SU-DHL-6 (cell line): ENCODE measurements at regions not wholly inside any gene's neighbourhood (a gene's known extent, or its start where the extent isn't known, plus 50 kb on each side); places are given as distances from the start of the nearest gene placed in this dataset.

Experiments used
- H2AFZ ChIP-seq: fragments of 200-600 bp; sonication (generic); 2 replicates; pipeline ENCODE4 v1.6.1; 2014; ENCODE audit warnings: low read depth, mild to moderate bottlenecking, moderate library complexity, mixed read lengths, antibody characterized with exemption, low read length; ENCODE audit not compliant: severe bottlenecking
- H3F3A ChIP-seq: fragments of 200-600 bp; shearing (Covaris generic); 2 replicates; pipeline ENCODE4 v1.6.0; 2016; ENCODE audit warnings: antibody characterized with exemption, mild to moderate bottlenecking; ENCODE audit not compliant: insufficient read depth
- H3K27ac ChIP-seq: fragments of 200-600 bp; sonication (generic); 2 replicates; pipeline ENCODE4 v1.5.1; 2016; ENCODE audit warnings: low read depth, mild to moderate bottlenecking, low read length, moderate library complexity, mixed read lengths
- H3K27me3 ChIP-seq: fragments of 200-600 bp; sonication (generic), shearing (Covaris generic); 2 replicates; pipeline ENCODE4 v1.6.0; 2014; ENCODE audit warnings: mild to moderate bottlenecking, low read length
- H3K36me3 ChIP-seq: fragments of 200-600 bp; sonication (generic); 2 replicates; pipeline ENCODE4 v1.6.1; 2014; ENCODE audit warnings: mild to moderate bottlenecking, low read length, mixed read lengths
- H3K4me2 ChIP-seq: fragments of 300-600, 200-600 bp; shearing (Covaris generic), sonication (generic); 2 replicates; pipeline ENCODE4 v1.6.0; 2014; ENCODE audit warnings: low read length, low read depth, mild to moderate bottlenecking; ENCODE audit not compliant: poor library complexity, severe bottlenecking
- H3K4me3 ChIP-seq: fragments of 200-600 bp; sonication (generic); 2 replicates; pipeline ENCODE4 v1.5.1; 2014; ENCODE audit warnings: antibody characterized with exemption, low read length, mild to moderate bottlenecking, mixed read lengths; ENCODE audit not compliant: insufficient read depth, poor library complexity, severe bottlenecking
- H3K79me2 ChIP-seq: fragments of 200-600 bp; sonication (generic); 2 replicates; pipeline ENCODE4 v1.6.1; 2014; ENCODE audit warnings: mild to moderate bottlenecking, low read length, moderate library complexity; ENCODE audit not compliant: insufficient read depth
- H3K9ac ChIP-seq: fragments of 200-600 bp; sonication (generic); 2 replicates; pipeline ENCODE4 v1.7.0; 2014; ENCODE audit warnings: mild to moderate bottlenecking, low read length
- H3K9me2 ChIP-seq: fragments of 200-600 bp; sonication (generic); replicated peaks from 2 replicates; pipeline ENCODE4 v1.6.1; 2014; ENCODE audit warnings: low read length; ENCODE audit not compliant: insufficient read depth
- H3K9me3 ChIP-seq: fragments of 200-600 bp; sonication (generic); 2 replicates; pipeline ENCODE4 v1.6.1; 2014; ENCODE audit warnings: low read length, mixed read lengths; ENCODE audit not compliant: insufficient read depth
- H4K20me1 ChIP-seq: fragments of 200-600 bp; sonication (generic); 2 replicates; pipeline ENCODE4 v1.6.1; 2014; ENCODE audit warnings: low read depth, mild to moderate bottlenecking, antibody characterized with exemption, low read length, moderate library complexity, mixed read lengths
- EZH2phosphoT487 ChIP-seq: fragments of 200-600 bp; sonication (generic), shearing (Covaris generic); conservative IDR thresholded peaks from 2 replicates; pipeline ENCODE4 v1.6.1; 2018; ENCODE audit warnings: mild to moderate bottlenecking, antibody characterized with exemption, low read length, moderate library complexity, mixed read lengths
- TF ChIP-seq, protein P1 (sequence below): fragments of 200-600 bp; sonication (generic); IDR thresholded peaks from one replicate; pipeline ENCODE4 v1.5.1; 2017; ENCODE audit warnings: antibody characterized with exemption, mild to moderate bottlenecking, low read length, moderate library complexity; ENCODE audit not compliant: insufficient read depth, poor library complexity, severe bottlenecking

- H3K9me2 ChIP-seq: no peaks in the 10 kb centered on the region
- H3K36me3 ChIP-seq: no peaks in the 10 kb centered on the region
- no peak overlapping the region for H3K9ac ChIP-seq
- no peaks in the 10 kb centered on the region for H3K79me2 ChIP-seq
- H3K27me3 ChIP-seq: no peaks in the 10 kb centered on the region
- H3K4me3 ChIP-seq: no peak overlapping the region
- H3K4me2 ChIP-seq: no peak overlapping the region
- no peaks in the 10 kb centered on the region for H4K20me1 ChIP-seq
- H2AFZ ChIP-seq: no peak overlapping the region
- no peaks in the 10 kb centered on the region for H3K9me3 ChIP-seq
- H3F3A ChIP-seq: no peaks in the 10 kb centered on the region
- H3K27ac ChIP-seq: no peak overlapping the region
- TF ChIP-seq, protein P1, sequence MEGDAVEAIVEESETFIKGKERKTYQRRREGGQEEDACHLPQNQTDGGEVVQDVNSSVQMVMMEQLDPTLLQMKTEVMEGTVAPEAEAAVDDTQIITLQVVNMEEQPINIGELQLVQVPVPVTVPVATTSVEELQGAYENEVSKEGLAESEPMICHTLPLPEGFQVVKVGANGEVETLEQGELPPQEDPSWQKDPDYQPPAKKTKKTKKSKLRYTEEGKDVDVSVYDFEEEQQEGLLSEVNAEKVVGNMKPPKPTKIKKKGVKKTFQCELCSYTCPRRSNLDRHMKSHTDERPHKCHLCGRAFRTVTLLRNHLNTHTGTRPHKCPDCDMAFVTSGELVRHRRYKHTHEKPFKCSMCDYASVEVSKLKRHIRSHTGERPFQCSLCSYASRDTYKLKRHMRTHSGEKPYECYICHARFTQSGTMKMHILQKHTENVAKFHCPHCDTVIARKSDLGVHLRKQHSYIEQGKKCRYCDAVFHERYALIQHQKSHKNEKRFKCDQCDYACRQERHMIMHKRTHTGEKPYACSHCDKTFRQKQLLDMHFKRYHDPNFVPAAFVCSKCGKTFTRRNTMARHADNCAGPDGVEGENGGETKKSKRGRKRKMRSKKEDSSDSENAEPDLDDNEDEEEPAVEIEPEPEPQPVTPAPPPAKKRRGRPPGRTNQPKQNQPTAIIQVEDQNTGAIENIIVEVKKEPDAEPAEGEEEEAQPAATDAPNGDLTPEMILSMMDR: no peak
- TF ChIP-seq EZH2phosphoT487: no peak
These were observed 360.5 kb upstream of the API5 start for GRCh38 chr11:42951266-42951665.

- Histone ChIP-seq H3K9ac (no peak overlapping the region), H3K27ac (no peak overlapping the region), H3F3A (no peaks in the 10 kb centered on the region), H3K36me3 (no peaks in the 10 kb centered on the region), H2AFZ (no peak overlapping the region), H3K27me3 (no peaks in the 10 kb centered on the region), H3K4me2 (no peak overlapping the region), H3K9me2 (no peaks in the 10 kb centered on the region), H4K20me1 (no peaks in the 10 kb centered on the region), H3K9me3 (no peaks in the 10 kb centered on the region), H3K79me2 (no peaks in the 10 kb centered on the region), H3K4me3 (no peak overlapping the region)
- TF ChIP-seq, protein P1: no peak
- no peak for TF ChIP-seq EZH2phosphoT487
These were observed 354.0 kb upstream of the API5 start for GRCh38 chr11:42957831-42958230.

DNA sequence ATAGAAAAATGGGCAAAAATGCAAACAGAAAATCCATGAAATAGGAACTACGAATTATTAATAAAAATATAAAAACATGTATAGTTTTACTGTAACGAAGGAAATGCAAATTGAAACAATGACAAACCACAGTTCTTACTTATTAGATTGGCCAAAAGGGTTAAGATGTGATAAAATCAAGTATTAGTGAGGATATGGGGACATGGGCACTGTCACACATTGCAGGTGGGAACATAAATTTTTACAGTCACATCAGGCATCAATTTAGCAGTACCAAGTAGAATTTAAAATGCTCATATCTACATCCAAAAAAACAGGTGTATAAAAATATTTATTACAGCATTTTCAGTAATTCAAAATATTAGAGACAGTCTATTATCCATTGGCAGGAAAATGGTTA, 353.2 kb upstream of the API5 start:
- H3K4me3 ChIP-seq: no peak overlapping the region
- TF ChIP-seq, protein P1: no peak
- no peak overlapping the region for H3K4me2 ChIP-seq
- no peaks in the 10 kb centered on the region for H4K20me1 ChIP-seq
- no peak overlapping the region for H3K27ac ChIP-seq
- no peaks in the 10 kb centered on the region for H3K36me3 ChIP-seq
- no peak overlapping the region for H2AFZ ChIP-seq
- no peaks in the 10 kb centered on the region for H3K9me2 ChIP-seq
- no peaks in the 10 kb centered on the region for H3F3A ChIP-seq
- H3K9ac ChIP-seq: no peak overlapping the region
- no peaks in the 10 kb centered on the region for H3K9me3 ChIP-seq
- H3K79me2 ChIP-seq: no peaks in the 10 kb centered on the region
- H3K27me3 ChIP-seq: no peaks in the 10 kb centered on the region
